ENCODE measurements at regions not wholly inside any gene's neighbourhood (a gene's known extent, or its start where the extent isn't known, plus 50 kb on each side); places are given as distances from the start of the nearest gene placed in this dataset.

DNA sequence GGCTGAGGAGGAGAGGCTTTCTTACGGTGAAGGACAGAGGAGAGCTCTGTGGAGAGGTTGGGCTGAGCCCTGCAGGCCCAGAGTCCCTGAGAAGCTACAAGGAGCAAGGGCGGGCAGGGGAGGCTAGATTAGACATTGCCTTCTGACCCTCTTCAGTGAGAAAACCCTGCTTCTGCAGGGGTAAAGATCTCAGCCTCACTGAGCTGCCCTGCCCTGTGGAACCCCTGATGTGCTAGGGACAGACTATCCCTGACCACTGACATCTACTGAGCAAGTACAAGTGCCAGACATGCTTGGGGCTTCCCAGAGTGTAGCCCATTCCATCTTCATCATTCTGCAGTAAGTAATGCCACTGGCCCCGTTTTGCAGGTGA lies 111.5 kb downstream of the CYP26B1 start:
- Mint-ChIP-seq H3K4me3 (no peak overlapping the region), H3K9me3 (no peaks in the 10 kb centered on the region), H3K4me1 (ENCODE audit: low read depth) (no peaks in the 10 kb centered on the region), H3K27ac (no peak overlapping the region), H3K27me3 (peaks cover 4% of the 10 kb centered on the region), H3K36me3 (ENCODE audit: low read depth) (no peaks in the 10 kb centered on the region)
- DNase-seq, result no peak
- ATAC-seq, result no peak
- ChIA-PET POLR2A (no interaction called here), CTCF (no interaction called here)
- TF ChIP-seq, protein P1, sequence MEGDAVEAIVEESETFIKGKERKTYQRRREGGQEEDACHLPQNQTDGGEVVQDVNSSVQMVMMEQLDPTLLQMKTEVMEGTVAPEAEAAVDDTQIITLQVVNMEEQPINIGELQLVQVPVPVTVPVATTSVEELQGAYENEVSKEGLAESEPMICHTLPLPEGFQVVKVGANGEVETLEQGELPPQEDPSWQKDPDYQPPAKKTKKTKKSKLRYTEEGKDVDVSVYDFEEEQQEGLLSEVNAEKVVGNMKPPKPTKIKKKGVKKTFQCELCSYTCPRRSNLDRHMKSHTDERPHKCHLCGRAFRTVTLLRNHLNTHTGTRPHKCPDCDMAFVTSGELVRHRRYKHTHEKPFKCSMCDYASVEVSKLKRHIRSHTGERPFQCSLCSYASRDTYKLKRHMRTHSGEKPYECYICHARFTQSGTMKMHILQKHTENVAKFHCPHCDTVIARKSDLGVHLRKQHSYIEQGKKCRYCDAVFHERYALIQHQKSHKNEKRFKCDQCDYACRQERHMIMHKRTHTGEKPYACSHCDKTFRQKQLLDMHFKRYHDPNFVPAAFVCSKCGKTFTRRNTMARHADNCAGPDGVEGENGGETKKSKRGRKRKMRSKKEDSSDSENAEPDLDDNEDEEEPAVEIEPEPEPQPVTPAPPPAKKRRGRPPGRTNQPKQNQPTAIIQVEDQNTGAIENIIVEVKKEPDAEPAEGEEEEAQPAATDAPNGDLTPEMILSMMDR (IDR thresholded peaks at IDR 0.05), result no peak
- intact Hi-C loops (cut with micrococcal nuclease), result no loop called here

DNA sequence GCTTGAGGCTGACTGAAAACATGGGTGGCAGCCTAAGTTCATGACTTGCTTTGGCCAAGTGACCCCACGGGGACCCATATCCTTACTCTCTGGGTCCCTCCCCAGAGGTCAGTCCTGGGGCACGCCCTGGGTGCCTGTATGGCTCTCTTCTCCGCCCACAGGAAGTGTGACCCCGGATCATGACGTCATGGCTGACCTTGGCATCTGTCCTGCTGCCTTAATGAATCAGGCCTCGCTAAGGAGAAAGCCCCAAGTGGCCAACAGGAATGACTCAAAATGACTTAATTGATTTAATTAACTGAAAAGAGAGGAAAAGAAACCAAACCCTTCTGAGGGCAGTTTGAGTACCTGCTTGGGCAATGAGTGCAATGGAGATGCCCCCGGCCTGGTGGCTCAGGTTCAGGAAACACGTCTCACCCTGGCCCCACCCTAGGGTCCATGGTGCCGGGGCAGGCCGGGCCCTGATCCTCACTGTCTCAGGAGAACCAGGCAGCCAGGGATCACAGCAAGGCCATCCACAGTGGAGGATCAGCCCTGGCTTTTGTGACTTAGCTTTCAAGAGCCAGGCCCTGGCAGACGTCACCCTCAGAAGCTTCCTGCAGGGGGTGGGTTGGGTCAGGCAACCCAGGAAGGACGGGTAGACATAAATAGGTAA lies 112.0 kb downstream of the CYP26B1 start:
- Mint-ChIP-seq H3K27me3 (peaks cover 2% of the 10 kb centered on the region), H3K9me3 (no peaks in the 10 kb centered on the region), H3K27ac (no peak overlapping the region), H3K36me3 (ENCODE audit: low read depth) (no peaks in the 10 kb centered on the region), H3K4me3 (no peak overlapping the region), H3K4me1 (ENCODE audit: low read depth) (no peaks in the 10 kb centered on the region)
- ATAC-seq (no peak), DNase-seq (no peak)
- intact Hi-C loops (cut with micrococcal nuclease), result no loop called here
- POLR2A ChIA-PET, result no interaction called here
- TF ChIP-seq, protein P1 (IDR thresholded peaks at IDR 0.05), result no peak
- CTCF ChIA-PET, result no interaction called here

DNA sequence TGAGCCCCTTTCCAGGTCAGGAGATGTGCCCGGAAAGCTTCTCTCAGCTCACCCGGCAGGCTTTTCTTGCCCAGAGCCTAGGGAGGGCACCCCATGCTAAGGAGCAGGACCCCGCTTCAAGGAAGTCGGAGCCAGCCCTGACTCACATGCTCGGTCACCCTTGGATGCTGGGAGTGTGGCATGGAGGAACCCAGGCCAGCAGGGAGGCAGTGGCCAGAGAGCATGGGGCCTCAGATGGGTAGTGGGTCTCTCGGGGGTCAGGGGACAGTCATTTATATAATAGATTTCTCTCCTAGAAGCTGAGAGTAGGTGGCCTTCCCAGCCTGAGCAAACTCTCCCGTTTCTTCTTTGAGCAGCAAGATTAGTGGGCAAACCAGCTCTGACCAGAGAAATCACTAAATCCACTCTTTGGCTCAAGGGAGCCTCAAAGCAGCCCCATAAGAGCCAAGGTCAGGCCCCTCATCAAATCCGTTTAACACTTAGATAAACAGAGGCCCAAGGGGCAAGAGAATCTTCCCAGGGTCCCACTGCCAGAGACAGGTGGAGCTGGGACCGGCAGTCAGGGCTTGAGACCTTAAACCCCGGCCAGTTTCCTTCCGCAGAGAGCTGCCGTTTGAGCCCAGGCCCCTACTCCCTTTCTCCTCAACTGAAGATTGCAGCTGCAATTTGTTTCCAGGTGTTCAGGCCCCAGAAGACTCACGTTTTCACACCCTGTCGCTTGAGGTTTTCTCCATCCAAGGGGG lies 113.1 kb downstream of the CYP26B1 start:
- no peak for ATAC-seq
- TF ChIP-seq, protein P1 (IDR thresholded peaks at IDR 0.05), result no peak
- no peaks in the 10 kb centered on the region for H3K4me1 Mint-ChIP-seq (ENCODE audit: low read depth)
- ChIA-PET POLR2A (no interaction called here), CTCF (interaction anchor here (1.1 kb wide), 1 partner anchor 116 kb away, joined by 3 read pairs; no protein-coding TSS in a partner anchor)
- H3K4me3 Mint-ChIP-seq, result no peak overlapping the region
- intact Hi-C loops (cut with micrococcal nuclease), result no loop called here
- H3K36me3 Mint-ChIP-seq (ENCODE audit: low read depth), result no peaks in the 10 kb centered on the region
- no peak for DNase-seq
- H3K27ac Mint-ChIP-seq, result no peak overlapping the region
- no peaks in the 10 kb centered on the region for H3K9me3 Mint-ChIP-seq
- H3K27me3 Mint-ChIP-seq, result peaks cover 2% of the 10 kb centered on the region

DNA sequence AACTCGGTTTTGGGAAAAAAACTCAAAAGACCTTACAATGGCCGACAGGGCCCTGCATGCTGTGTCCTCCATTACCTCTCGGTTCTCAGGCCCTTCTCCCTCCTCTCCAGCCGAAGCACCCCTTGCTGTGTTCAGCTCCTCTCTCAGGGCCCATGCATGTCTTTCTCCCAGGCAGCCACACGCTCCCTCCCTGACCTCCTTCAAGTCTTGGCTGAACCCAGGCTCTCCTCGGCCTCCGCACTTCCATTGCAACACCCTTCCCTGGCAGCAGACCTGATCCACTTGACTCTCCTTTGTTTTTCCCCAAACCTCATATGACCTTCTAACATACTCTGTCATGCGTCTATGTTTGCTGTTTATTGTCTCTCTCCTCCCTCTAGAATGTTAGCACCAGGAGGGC lies 114.0 kb downstream of the CYP26B1 start:
- Mint-ChIP-seq H3K4me3 (no peak overlapping the region), H3K27ac (no peak overlapping the region), H3K27me3 (peaks cover 2% of the 10 kb centered on the region), H3K9me3 (no peaks in the 10 kb centered on the region), H3K36me3 (ENCODE audit: low read depth) (no peaks in the 10 kb centered on the region), H3K4me1 (ENCODE audit: low read depth) (no peaks in the 10 kb centered on the region)
- CTCF ChIA-PET, result no interaction called here
- POLR2A ChIA-PET, result no interaction called here
- TF ChIP-seq, protein P1 (IDR thresholded peaks at IDR 0.05), result no peak
- no peak for DNase-seq
- ATAC-seq, result no peak
- intact Hi-C loops (cut with micrococcal nuclease), result no loop called here

DNA sequence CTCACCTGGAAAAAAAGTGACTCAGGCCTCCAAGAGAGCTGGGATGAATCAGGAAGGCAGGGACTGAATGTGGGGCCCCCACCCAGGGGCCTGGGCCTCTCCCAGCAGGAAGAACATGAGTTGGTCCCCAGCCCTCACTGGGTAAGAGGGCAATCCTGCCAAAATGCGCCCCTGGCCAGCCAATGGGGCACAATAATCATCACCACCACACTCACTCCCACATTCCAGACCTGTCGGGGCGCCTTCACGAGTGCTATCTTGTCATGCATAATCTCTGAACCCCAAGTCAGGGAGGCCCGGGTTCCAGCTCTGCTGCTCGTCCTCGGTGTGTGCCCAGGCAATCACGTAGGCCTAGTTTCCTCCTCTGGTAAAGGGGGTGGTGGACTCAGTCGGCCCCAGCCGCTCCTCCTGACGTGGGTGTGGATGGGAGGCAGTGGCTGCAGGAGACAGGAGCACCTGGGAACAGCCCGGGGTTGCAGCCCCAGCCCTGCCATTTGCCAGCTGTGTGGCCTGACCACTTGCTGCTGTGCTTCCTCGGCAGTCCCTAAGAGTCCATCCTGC lies 115.1 kb downstream of the CYP26B1 start:
- Mint-ChIP-seq H3K36me3 (ENCODE audit: low read depth) (no peaks in the 10 kb centered on the region), H3K4me1 (ENCODE audit: low read depth) (no peaks in the 10 kb centered on the region), H3K27ac (no peak overlapping the region), H3K9me3 (no peaks in the 10 kb centered on the region), H3K27me3 (no peaks in the 10 kb centered on the region), H3K4me3 (no peak overlapping the region)
- intact Hi-C loops (cut with micrococcal nuclease), result no loop called here
- ChIA-PET POLR2A (no interaction called here), CTCF (no interaction called here)
- no peak for ATAC-seq
- TF ChIP-seq, protein P1 (IDR thresholded peaks at IDR 0.05), result no peak
- DNase-seq, result no peak
